H9 (cell line): ENCODE measurements at regions not wholly inside any gene's neighbourhood (a gene's known extent, or its start where the extent isn't known, plus 50 kb on each side); places are given as distances from the start of the nearest gene placed in this dataset.

ENCODE experiments used
- DNase-seq: peaks from one replicate; pipeline ENCODE4 v3.0.0-alpha.2; 2017
- H2AFZ ChIP-seq: one replicate; pipeline ENCODE4 v1.6.1; 2013; ENCODE audit warnings: mild to moderate bottlenecking, low read length, control low read depth, moderate library complexity
- H2AK5ac ChIP-seq: 2 replicates; pipeline ENCODE4 v1.6.1; 2013; ENCODE audit warnings: low read length, control low read depth, mixed read lengths; ENCODE audit not compliant: insufficient read length
- H2BK120ac ChIP-seq: one replicate; pipeline ENCODE4 v1.6.1; 2013; ENCODE audit warnings: low read depth, mild to moderate bottlenecking, low read length, control low read depth, inconsistent platforms; ENCODE audit not compliant: poor library complexity, severe bottlenecking
- H2BK12ac ChIP-seq: 2 replicates; pipeline ENCODE4 v1.6.1; 2013; ENCODE audit warnings: low read length, control low read depth, mixed read lengths, low read depth; ENCODE audit not compliant: insufficient read length
- H2BK15ac ChIP-seq: 2 replicates; pipeline ENCODE4 v1.6.1; 2013; ENCODE audit warnings: low read depth, low read length, control low read depth
- H2BK20ac ChIP-seq: one replicate; pipeline ENCODE4 v1.6.1; 2013; ENCODE audit warnings: low read depth, mild to moderate bottlenecking, low read length, control low read depth, inconsistent platforms; ENCODE audit not compliant: poor library complexity, severe bottlenecking
- H2BK5ac ChIP-seq: 2 replicates; pipeline ENCODE4 v1.6.1; 2013; ENCODE audit warnings: low read length, control low read depth, mixed read lengths; ENCODE audit not compliant: insufficient read length
- H3K14ac ChIP-seq: 2 replicates; pipeline ENCODE4 v1.6.1; 2013; ENCODE audit warnings: low read length, control low read depth; ENCODE audit not compliant: insufficient read depth
- H3K18ac ChIP-seq: 2 replicates; pipeline ENCODE4 v1.6.1; 2013; ENCODE audit warnings: low read depth, mild to moderate bottlenecking, mixed read lengths, low read length, control low read depth; ENCODE audit not compliant: insufficient read length
- H3K23ac ChIP-seq: 2 replicates; pipeline ENCODE4 v1.6.1; 2013; ENCODE audit warnings: low read length, control low read depth, mixed read lengths, low read depth; ENCODE audit not compliant: insufficient read length
- H3K23me2 ChIP-seq: 2 replicates; pipeline ENCODE4 v1.6.1; 2013; ENCODE audit warnings: low read depth, mild to moderate bottlenecking, mixed read lengths, low read length, control low read depth; ENCODE audit not compliant: insufficient read length, poor library complexity, severe bottlenecking
- H3K27ac ChIP-seq: 2 replicates; pipeline ENCODE4 v1.5.1; 2013; ENCODE audit warnings: low read length, control low read depth, mixed read lengths, low read depth; ENCODE audit not compliant: insufficient read length
- H3K27me3 ChIP-seq: 2 replicates; pipeline ENCODE4 v1.6.1; 2013; ENCODE audit warnings: low read length, control low read depth, inconsistent platforms; ENCODE audit not compliant: insufficient read depth
- H3K4ac ChIP-seq: 2 replicates; pipeline ENCODE4 v1.6.1; 2013; ENCODE audit warnings: low read depth, mild to moderate bottlenecking, control low read depth, inconsistent platforms, low read length, moderate library complexity
- H3K4me1 ChIP-seq: 2 replicates; pipeline ENCODE4 v1.6.1; 2013; ENCODE audit warnings: low read length, control low read depth, inconsistent platforms; ENCODE audit not compliant: insufficient read depth
- H3K4me2 ChIP-seq: 2 replicates; pipeline ENCODE4 v1.6.1; 2013; ENCODE audit warnings: low read length, control low read depth, mixed read lengths; ENCODE audit not compliant: insufficient read length, insufficient read depth
- H3K56ac ChIP-seq: 2 replicates; pipeline ENCODE4 v1.6.1; 2013; ENCODE audit warnings: low read depth, mild to moderate bottlenecking, mixed read lengths, low read length, control low read depth; ENCODE audit not compliant: insufficient read length
- H3K79me1 ChIP-seq: 2 replicates; pipeline ENCODE4 v1.6.1; 2013; ENCODE audit warnings: low read depth, mild to moderate bottlenecking, moderate library complexity, low read length, control low read depth, inconsistent platforms; ENCODE audit not compliant: insufficient read depth, poor library complexity, severe bottlenecking
- H3K79me2 ChIP-seq: 2 replicates; pipeline ENCODE4 v1.6.1; 2013; ENCODE audit warnings: low read length, control low read depth, inconsistent platforms; ENCODE audit not compliant: insufficient read depth
- H3K9ac ChIP-seq: 2 replicates; pipeline ENCODE4 v1.6.1; 2013; ENCODE audit warnings: low read length, control low read depth, mixed read lengths; ENCODE audit not compliant: insufficient read length; ENCODE audit errors: extremely low read depth
- H3K9me3 ChIP-seq: one replicate; pipeline ENCODE4 v1.6.1; 2013; ENCODE audit warnings: low read depth, low read length, inconsistent platforms; ENCODE audit not compliant: control insufficient read depth
- H3T11ph ChIP-seq: one replicate; pipeline ENCODE4 v1.6.1; 2013; ENCODE audit warnings: mild to moderate bottlenecking, low read length, control low read depth, inconsistent platforms
- H4K20me1 ChIP-seq: one replicate; pipeline ENCODE4 v1.6.1; 2013; ENCODE audit not compliant: control insufficient read depth, insufficient read length, insufficient read depth
- H4K5ac ChIP-seq: 2 replicates; pipeline ENCODE4 v1.6.1; 2013; ENCODE audit warnings: low read depth, mild to moderate bottlenecking, mixed read lengths, low read length, control low read depth; ENCODE audit not compliant: insufficient read length
- H4K8ac ChIP-seq: replicated peaks from 2 replicates; pipeline ENCODE4 v1.6.1; 2013; ENCODE audit warnings: low read length, control low read depth, mixed read lengths, low read depth; ENCODE audit not compliant: insufficient read length
- H4K91ac ChIP-seq: 2 replicates; pipeline ENCODE4 v1.6.1; 2013; ENCODE audit warnings: low read depth, mild to moderate bottlenecking, moderate library complexity, mixed read lengths, low read length, control low read depth; ENCODE audit not compliant: insufficient read length
- H3K27ac Mint-ChIP-seq, 3 experiments: 2 replicates in 2 of 3; 3 replicates in 1 of 3; pipeline ENCODE4 v1.8.0; 2020 to 2021; ENCODE audit warnings: mixed read lengths in 3 of 3, mild to moderate bottlenecking in 1 of 3, moderate library complexity in 1 of 3
- H3K27me3 Mint-ChIP-seq: 2 replicates; pipeline ENCODE4 v1.8.0; 2021; ENCODE audit warnings: low read depth, mild to moderate bottlenecking, moderate library complexity, mixed read lengths
- H3K36me3 Mint-ChIP-seq, 3 experiments: 2 replicates in 2 of 3; 3 replicates in 1 of 3; pipeline ENCODE4 v1.8.0; 2020 to 2021; ENCODE audit warnings: low read depth in 3 of 3, mixed read lengths in 3 of 3; ENCODE audit not compliant: insufficient read depth in 1 of 3
- H3K4me1 Mint-ChIP-seq, 2 experiments: 2 replicates each; pipeline ENCODE4 v1.8.0; 2020; ENCODE audit warnings: mixed read lengths in 2 of 2
- H3K4me3 Mint-ChIP-seq, 2 experiments: 2 replicates in 1 of 2; 3 replicates in 1 of 2; pipeline ENCODE4 v1.8.0; 2020 to 2021; ENCODE audit warnings: mild to moderate bottlenecking in 2 of 2, mixed read lengths in 2 of 2, moderate library complexity in 1 of 2
- H3K9me3 Mint-ChIP-seq, 2 experiments: 2 replicates in 1 of 2; 3 replicates in 1 of 2; pipeline ENCODE4 v1.8.0; 2020; ENCODE audit warnings: mild to moderate bottlenecking in 2 of 2, mixed read lengths in 2 of 2, moderate library complexity in 1 of 2
- CTCF ChIP-seq: fragments of 200-600 bp; sonication (generic); conservative IDR thresholded peaks from 3 replicates; pipeline ENCODE4 v1.8.0; 2021; ENCODE audit warnings: antibody characterized with exemption, mild to moderate bottlenecking

GRCh38 chr14:87230726-87231125, 762.3 kb downstream of the GALC start:
- no peak for TF ChIP-seq CTCF
- peaks cover 20 to 39% of the 10 kb centered on the region in 2 experiments for H3K4me1 Mint-ChIP-seq
- no peak overlapping the region for H4K5ac ChIP-seq

More at GRCh38 chr14:87230726-87231125, 762.3 kb downstream of the GALC start:
- Histone ChIP-seq H3K27ac (no peak overlapping the region), H2BK20ac (no peak overlapping the region), H3K18ac (no peak overlapping the region), H3K4ac (no peak overlapping the region), H2BK5ac (no peak overlapping the region), H3K27me3 (no peaks in the 10 kb centered on the region), H2AK5ac (no peak overlapping the region), H3K23ac (no peak overlapping the region), H2AFZ (no peak overlapping the region), H3K79me2 (no peaks in the 10 kb centered on the region), H2BK12ac (no peak overlapping the region), H4K91ac (no peak overlapping the region), H3K9me3 (no peaks in the 10 kb centered on the region), H3K56ac (no peak overlapping the region), H4K20me1 (no peaks in the 10 kb centered on the region), H3K9ac (no peak overlapping the region), H3K4me1 (peaks cover 9% of the 10 kb centered on the region; the same call in 1 of the 2 replicates), H3K23me2 (no peaks in the 10 kb centered on the region), H2BK15ac (no peak overlapping the region), H4K8ac (no peak overlapping the region), H3K79me1 (no peaks in the 10 kb centered on the region), H3K14ac (no peak overlapping the region), H3K4me2 (no peak overlapping the region), H2BK120ac (no peak overlapping the region), H3T11ph (no peak overlapping the region)
- Mint-ChIP-seq H3K4me3 (no peak overlapping the region), H3K27me3 (no peaks in the 10 kb centered on the region), H3K9me3 (peaks cover 12 to 16% of the 10 kb centered on the region in 2 experiments), H3K36me3 (peaks cover 10 to 18% (median 11%) of the 10 kb centered on the region in 3 experiments), H3K27ac (no peak overlapping the region)
- DNase-seq: no peak
